Hematopoietic multipotent progenitor cell treated with erythropoietin and hydrocortisone succinate and interleukin-3 and kit ligand, for 4 days (in vitro differentiated cells): ENCODE measurements at regions not wholly inside any gene's neighbourhood (a gene's known extent, or its start where the extent isn't known, plus 50 kb on each side); places are given as distances from the start of the nearest gene placed in this dataset.
"Not testable (repeated sequence)": the region's sequence is repeated elsewhere in the genome, so short reads cannot be mapped to it uniquely, and the experiment has no call there.

Experiments used
- DNase-seq: peaks from one replicate; pipeline ENCODE4 v3.0.0-alpha.2; 2015

DNA sequence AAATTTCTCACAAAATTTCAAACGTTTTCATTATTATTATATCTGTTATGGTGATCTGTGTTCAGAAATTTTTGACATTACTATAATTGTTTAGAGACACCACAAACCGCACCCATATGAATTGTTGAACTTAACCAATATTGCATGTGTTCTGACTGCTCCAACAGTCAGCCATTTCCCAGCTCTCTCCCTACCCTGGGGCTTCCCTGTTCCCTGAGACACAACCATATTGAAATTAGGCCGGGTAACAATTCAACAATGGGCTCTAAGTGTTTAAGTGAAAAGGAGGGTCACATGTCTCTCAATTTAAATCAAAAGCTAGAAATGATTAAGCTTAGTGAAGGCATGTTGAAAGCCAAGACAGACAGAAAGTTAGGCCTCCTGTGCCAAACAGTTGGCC lies 424.0 kb downstream of the DSC3 start:
- no peak for DNase-seq

DNA sequence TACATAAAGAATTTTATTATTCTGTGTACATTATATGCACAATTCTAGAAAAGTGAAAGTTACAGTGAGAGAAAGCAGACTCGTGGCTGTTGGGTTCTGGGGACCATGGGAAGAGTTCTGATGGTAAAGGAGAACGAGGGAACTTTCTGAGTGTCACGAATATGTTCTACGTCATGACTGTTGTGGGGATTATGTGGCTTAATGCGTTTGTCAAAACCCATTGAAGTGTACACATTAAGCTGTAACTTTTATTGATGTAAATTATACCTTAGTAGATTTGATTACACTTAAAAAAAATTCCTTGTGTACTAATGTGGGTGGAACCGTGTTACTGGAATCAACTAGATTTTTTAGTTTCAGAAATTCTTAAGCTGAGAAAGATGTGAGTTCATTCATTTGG lies 426.1 kb downstream of the DSC3 start:
- no peak for DNase-seq

DNA sequence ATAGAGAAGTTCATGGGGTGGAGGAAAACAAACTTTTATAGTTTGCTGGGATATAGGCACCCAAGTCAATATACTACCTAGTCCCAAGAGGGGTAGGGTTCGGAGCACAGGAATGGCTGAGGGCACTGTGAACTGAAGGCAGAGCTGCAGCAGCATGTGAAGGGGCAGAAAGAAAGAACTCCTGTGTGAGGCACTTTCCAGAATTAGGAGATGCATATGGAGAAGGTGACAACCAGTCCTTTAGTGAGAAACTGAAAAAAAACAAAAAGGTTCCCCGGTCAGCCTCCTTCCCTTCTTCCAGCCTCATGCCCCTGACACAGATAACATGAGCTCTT lies 429.1 kb downstream of the DSC3 start:
- DNase-seq: no peak

GRCh38 chr18:30601541-30601940 lies 441.0 kb downstream of the DSC3 start:
- DNase-seq: no peak

- no peak for DNase-seq
Observed at GRCh38 chr18:30597202-30597601, 445.3 kb downstream of the DSC3 start.

- DNase-seq: no peak
Observed at GRCh38 chr18:30596635-30597034, 445.9 kb downstream of the DSC3 start.

DNA sequence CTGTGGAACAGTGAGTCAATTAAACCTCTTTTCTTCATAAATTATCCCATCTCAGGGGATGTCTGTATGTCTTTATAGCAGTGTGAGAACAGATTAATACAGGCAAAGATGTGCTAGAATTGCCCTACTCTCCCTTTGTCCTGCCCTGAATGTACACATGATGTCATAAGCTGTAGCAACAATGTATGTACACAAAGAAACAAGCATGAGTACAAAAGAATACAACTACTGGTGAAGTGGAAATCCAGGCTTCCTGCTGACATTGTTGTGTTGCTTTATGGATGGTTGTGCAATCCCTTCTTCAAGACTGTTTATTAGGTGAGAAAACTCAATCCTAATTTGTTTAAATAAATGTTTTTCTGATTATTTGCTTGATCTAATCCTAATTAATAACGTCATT lies 446.6 kb downstream of the DSC3 start:
- no peak for DNase-seq

DNA sequence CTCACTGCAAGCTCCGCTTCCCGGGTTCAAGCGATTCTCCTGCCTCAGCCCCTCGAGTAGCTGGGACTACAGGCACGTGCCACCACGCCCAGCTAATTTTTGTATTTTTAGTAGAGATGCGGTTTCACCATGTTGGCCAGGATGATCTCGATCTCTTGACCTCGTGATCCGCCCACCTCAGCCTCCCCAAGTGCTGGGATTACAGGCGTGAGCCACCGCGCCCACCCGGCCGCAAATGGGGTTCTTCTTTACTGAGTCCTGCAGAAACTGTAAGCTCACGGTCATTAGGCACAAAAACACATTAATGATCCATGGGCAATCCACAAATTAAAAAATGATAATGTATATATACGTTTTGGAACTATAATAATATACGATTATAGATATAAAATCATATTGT lies 447.6 kb downstream of the DSC3 start:
- not testable (repeated sequence) for DNase-seq

- DNase-seq: no peak
Observed at GRCh38 chr18:30591462-30591861, 451.1 kb downstream of the DSC3 start.

DNA sequence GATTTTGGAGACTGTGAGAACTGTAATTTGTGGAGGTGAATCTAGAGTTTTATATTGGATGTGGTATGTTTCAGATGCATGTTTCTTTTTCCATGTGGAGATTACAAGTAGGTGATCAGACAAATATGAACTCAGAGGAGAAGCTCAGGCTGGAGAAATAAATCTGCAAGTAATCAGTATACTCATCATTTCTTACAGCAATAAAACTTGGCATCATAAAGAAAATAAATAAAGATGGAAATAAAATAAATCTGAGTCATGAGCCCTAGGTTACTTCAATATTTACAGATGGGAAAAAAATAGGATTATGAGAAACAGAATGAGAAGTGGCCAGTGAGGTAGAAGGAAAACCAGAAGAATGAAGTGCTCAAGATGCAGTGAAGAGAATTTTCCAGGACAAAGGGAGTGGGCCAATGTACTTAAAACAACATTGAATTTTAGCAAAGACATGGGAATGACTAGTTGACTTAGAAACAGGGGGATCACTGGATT lies 453.8 kb downstream of the DSC3 start:
- DNase-seq: no peak

- no peak for DNase-seq
Observed at GRCh38 chr18:30583768-30584167, 458.8 kb downstream of the DSC3 start.

DNA sequence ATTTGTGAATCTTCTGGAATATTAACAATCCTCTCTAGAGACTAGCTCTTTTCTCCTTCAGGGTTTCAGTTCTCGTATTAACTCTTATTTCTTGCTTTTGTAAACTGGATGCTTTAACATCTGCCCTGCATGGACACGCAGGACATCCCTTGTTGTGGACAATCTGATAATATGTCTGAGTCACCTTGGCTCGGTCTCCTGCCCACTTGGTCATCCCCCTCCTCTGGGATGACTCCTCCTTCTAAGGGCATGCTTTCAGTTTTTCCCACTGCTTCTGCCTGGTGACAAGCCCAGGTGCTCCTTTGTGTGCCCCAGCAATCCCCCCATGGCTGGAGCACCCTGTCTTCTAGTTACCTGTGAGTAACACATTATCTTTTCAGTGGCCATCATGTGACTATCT lies 460.5 kb downstream of the DSC3 start:
- no peak for DNase-seq

GRCh38 chr18:30578707-30579106 lies 463.8 kb downstream of the DSC3 start:
- DNase-seq: no peak

GRCh38 chr18:30572214-30572613 lies 470.3 kb downstream of the DSC3 start:
- DNase-seq: no peak

GRCh38 chr18:30568333-30568732 lies 474.2 kb downstream of the DSC3 start:
- DNase-seq: no peak

DNA sequence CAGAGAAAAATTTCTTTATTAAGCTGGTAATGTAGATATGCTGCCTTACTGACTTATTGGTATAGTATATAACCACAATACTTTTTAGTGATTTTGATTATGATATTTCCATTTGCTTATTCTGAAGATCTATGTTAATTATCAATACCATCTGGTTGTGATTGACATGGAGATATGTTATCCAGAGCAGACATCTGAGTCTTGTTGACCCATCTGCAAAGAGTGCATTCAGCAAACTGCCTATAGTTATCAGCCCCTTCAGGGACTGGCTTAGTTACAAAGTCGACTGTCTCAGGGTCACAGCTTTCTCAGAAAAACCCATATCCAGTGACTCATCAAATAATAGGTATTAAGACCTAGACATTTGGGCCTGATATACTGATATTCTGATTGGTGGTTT lies 475.7 kb downstream of the DSC3 start:
- no peak for DNase-seq

- no peak for DNase-seq
Observed at GRCh38 chr18:30562231-30562630, 480.3 kb downstream of the DSC3 start.

DNA sequence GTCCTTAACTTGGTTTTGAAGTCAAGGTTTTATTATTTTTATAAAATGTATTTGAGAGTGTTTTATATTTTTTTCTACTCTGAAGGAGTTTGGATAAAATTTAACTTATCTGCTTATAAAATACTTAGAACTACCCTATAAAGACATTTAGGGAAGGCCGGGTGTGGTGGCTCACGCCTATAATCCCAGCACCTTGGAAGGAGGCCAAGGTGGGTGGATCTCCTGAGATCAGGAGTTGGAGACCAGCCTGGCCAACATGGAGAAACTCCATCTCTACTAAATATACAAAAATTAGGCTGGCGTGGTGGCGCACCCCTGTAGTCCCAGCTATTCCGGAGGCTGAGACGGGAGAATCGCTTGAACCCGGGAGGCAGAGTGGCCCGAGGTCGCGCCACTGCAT lies 486.4 kb downstream of the DSC3 start:
- peak; percentile 1 for DNase-seq

DNA sequence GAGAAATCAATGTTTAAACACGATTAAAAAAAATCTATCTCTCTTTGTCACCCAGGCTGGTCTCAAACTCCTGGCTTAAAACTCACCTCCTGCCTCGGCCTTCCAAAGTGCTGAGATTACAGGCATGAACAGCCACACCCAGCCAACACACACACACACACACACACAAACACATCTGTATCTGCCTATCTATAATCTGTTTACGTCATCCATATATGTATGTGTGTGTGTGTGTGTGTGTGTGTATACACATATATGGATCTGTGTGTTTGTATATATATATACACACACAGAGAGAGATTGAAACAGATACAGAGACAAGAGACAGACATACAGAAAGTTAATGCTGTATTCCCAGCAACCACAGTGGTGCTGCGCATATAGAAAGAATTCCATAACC lies 497.1 kb downstream of the DSC3 start:
- DNase-seq: no peak

DNA sequence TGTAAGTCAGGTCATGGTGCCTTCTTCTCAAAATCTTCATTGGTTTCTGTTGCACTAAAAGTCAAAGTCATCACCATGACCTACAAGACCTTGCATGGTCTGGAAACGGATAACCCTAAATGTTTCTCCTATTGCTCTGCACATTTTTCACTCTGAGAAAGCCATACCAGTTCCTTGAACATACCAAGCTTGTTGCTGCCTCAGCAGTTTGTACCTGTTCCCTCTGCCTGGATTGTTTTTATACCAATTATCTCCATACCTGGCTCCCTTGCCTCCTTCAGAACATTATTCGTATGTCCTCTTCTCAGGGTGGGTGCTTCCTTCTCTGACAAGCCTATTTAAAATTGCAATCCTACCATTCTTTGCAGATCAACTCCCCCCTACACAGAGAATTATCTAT lies 498.4 kb downstream of the DSC3 start:
- no peak for DNase-seq

- no peak for DNase-seq
Observed at GRCh38 chr18:30533716-30534115, 508.8 kb downstream of the DSC3 start.

DNA sequence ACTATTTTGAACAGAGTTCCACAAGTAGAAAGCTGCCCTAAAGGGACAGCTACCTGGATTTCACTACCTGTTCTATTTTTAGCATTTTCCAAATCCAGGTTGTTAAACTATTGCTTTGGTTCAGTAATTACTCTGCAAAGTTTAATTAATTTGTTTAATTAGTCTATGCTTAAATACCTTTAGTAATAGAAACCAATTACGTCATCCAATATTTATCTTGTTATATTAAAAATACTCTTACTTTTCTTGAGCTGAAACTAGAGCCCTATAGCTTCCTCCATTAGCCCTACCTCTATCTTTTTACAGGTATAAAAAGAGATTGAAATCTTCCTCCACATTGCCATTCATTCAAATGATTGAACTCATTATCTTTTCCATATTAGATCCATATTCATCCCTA lies 514.6 kb downstream of the DSC3 start:
- no peak for DNase-seq

- no peak for DNase-seq
Observed at GRCh38 chr18:30527226-30527625, 515.3 kb downstream of the DSC3 start.

DNA sequence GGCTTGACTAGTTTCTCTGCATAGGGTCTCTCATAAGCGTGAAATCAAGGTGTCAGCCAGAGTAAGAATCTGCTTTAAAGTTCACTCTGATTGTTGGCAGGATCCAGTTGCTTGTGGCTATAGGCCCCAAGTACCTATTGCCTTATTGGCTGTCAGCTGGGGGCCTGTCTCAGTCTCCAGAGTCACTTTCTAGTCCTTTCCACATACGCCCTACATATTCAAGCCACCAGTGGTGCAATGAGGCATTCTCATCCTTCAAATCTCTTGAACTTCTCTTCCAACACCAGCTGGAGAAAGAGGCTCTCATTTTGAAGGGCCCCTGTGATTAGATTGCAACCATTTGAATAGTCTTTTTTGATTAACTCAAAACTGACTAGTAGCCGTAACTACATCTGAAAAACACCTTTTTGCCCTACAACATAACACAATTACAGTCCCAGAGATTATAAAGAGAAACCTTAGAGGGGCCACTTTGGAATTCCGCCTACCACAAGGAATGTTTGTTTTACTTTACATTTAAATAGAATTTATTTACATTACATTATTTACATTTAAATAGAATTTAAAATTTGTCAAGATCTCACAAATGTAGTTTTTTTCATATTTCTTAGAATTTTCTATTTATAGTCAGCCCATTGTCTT lies 520.1 kb downstream of the DSC3 start:
- no peak for DNase-seq

GRCh38 chr18:30514059-30514458 lies 528.5 kb downstream of the DSC3 start:
- no peak for DNase-seq

- no peak for DNase-seq
Observed at GRCh38 chr18:30512872-30513271, 529.7 kb downstream of the DSC3 start.
